ENCODE measurements at regions not wholly inside any gene's neighbourhood (a gene's known extent, or its start where the extent isn't known, plus 50 kb on each side); places are given as distances from the start of the nearest gene placed in this dataset.

GRCh38 chr12:48409938-48410337 lies 59.2 kb upstream of the ZNF641 start:
- DNase-seq (ENCODE audit: extremely low read depth, low read depth) = peak; percentile 2

- no peak for DNase-seq (ENCODE audit: extremely low read depth, low read depth)
Measured at GRCh38 chr12:48413388-48413787, 59.0 kb upstream of the ANP32D start.

- no peak for DNase-seq (ENCODE audit: extremely low read depth, low read depth)
Measured at GRCh38 chr12:48414021-48414420, 58.3 kb upstream of the ANP32D start.

DNA sequence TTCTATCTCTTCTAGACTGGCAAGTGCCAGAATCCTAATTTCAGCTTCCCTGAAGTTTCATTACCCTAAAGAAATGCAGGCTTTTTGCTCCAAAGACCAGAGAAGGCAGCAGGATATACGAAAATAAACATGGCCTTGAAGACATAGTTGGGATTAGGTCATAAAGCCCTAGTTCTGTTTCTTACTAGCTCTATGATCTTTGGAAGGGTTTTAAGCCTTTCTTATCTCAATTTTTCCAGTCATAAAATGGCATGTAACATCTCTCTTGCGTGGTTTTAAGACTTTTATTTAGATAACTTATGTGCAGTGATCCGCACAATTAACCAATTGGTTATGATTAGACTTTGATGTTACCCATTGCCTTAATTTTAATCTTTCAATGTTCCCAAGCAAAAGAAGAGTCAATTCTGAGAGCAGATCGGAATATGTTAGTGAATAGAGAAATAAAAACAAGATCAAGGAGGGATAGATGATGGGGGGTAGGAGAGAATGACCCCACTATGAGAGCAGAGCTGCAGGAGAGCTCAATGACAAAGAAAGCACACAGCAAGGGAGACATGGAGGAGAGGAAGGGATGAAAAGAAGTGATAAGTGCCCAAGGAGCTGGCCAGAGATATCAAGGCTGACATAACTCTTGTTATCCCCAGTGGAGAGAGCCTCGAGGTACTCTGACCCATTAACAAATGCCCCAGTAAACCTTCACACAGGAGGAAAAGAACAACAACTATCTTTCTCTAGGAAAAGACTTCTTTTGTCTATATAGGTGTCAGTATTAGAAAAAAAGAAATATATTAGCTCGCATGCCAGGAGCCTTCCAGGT lies 53.0 kb upstream of the ANP32D start:
- DNase-seq (ENCODE audit: extremely low read depth, low read depth) = no peak

DNA sequence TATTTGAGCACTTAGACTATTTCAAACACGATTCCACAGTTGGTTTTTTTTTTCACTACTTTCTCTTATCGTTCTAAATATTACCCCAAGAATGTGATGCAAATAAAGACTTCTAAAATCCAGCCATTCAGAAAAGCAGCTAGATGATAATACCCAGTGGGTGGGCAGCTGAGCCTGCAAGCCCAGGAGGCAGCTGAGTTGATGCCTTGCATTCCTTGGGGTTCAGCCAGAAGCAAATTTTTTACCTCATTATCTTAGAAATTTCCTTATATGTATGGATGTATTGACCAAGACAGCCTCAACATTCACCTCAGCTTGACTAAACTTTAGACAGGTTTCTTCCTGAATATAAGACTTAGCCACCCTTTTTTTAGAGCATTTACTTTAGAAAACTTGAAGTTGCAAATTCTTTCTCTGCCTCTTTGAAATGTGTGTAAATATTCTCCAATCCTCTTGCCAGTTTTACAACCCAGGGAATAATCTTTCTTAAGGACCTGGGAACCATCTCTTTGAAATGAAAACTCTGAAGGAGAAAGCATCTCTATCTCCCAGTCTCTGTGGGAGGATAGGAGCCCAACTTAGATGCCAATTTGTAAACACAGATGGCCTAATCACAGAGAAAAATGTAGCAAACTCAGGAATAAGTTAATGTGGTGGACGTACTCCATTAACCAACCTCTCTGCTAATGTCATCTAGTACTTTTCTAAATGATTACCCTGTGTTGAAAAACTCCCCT lies 52.2 kb upstream of the ANP32D start:
- DNase-seq (ENCODE audit: extremely low read depth, low read depth) = no peak

DNA sequence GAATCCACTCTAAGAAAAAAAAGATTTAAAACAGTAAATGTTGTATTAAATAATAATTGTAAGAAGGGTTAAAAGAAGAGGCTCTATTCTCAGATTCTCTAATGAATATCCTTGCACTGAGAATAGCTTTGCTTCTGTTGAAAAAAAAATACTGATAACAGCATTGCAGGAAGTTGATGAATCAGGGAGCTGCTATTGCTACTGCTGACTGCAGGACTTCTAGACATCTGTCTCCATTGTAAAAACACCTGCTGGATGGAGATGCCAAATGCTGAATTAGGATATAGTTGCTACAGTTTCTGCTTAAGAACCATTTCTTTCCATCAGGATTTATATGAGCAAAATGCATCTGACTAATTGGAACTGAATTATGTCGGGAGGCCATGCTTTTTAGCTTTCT lies 50.3 kb upstream of the ANP32D start:
- no peak for DNase-seq (ENCODE audit: extremely low read depth, low read depth)

Small RNA genes in the stretch of these regions (small RNA-seq; reads per million reads assigned to genes)
- 0 reads per million in 2 experiments for gene OR8S21P
